ENCODE measurements at regions not wholly inside any gene's neighbourhood (a gene's known extent, or its start where the extent isn't known, plus 50 kb on each side); places are given as distances from the start of the nearest gene placed in this dataset.

GRCh38 chr15:81728726-81729125, 317.1 kb downstream of the MEX3B start:
- no peak for TF ChIP-seq CTCF (IDR thresholded peaks at IDR 0.05)
- no peak for TF ChIP-seq SIN3A (IDR thresholded peaks at IDR 0.05; ENCODE audit: borderline replicate concordance, insufficient read depth, low read depth, low read length)
- TF ChIP-seq POLR2AphosphoS5 (IDR thresholded peaks at IDR 0.05; ENCODE audit: low read depth, low read length): no peak
